Vagina (tissue), 2 donors: ENCODE measurements at regions not wholly inside any gene's neighbourhood (a gene's known extent, or its start where the extent isn't known, plus 50 kb on each side); places are given as distances from the start of the nearest gene placed in this dataset.

Source experiments
- CTCF ChIP-seq, 3 experiments: fragments of 450-650 bp in 2 of 3; fragments of 200-600 bp in 1 of 3; sonication (generic) in 1 of 3; IDR thresholded peaks; one replicate each; pipeline ENCODE4 v1.5.1; 2017 to 2019; ENCODE audit warnings: antibody characterized with exemption in 3 of 3, mild to moderate bottlenecking in 2 of 3, moderate library complexity in 2 of 3
- POLR2AphosphoS5 ChIP-seq, 2 donors: sonication (generic); formaldehyde crosslinking; IDR thresholded peaks; one replicate each; pipeline ENCODE4 v1.9.0; 2017; ENCODE audit warnings: antibody characterized with exemption in 2 of 2, mild to moderate bottlenecking in 2 of 2, low read depth in 1 of 2; ENCODE audit not compliant: insufficient read depth in 1 of 2

DNA sequence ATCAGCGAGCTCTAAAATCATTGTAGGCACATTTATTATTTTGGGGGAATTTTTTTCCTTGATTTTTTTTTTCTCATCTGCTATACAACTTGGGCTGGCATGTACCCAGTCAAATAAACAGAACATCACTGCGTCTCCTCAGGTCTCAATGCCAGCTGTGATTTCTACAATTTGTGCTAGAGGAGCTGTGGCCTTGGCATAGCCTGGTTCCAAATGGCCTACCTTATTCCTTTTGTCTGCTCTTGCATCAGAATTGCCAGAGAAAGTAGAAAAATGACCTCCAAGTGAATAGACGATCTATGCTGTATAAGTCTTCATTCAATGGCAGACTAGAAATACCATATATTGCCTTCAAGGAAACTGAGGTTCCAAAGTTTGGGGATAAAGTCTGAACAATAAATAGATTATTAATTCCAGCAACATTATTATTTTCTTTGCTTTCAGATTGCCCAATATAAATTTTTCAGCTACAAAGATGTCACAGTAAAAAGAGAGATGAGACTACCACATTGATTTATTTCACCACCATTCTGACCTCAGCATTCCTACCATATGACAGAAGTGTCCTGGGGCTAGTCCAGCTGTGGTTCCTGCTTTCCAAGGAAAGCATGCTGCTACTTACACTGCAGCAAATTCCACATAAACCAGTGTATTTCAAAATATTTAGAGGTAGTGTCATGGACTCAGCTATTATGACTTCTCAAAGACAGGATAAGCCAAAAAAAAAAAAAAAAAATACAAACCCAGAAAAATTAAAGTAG is 493.9 kb upstream of the ZNF385D start:
- TF ChIP-seq POLR2AphosphoS5 (IDR thresholded peaks at IDR 0.05; ENCODE audit: insufficient read depth in 1 of 2, low read depth in 1 of 2) (no peak), CTCF (IDR thresholded peaks at IDR 0.05) (no peak)
